ENCODE measurements at regions not wholly inside any gene's neighbourhood (a gene's known extent, or its start where the extent isn't known, plus 50 kb on each side); places are given as distances from the start of the nearest gene placed in this dataset.
A peak's percentile ranks its signal among the peaks of the same experiment; 100 is the strongest.
"Not testable (repeated sequence)": the region's sequence is repeated elsewhere in the genome, so short reads cannot be mapped to it uniquely, and the experiment has no call there.

GRCh38 chr21:6363591-6363990 lies 4157.8 kb upstream of the TPTE start:
- H3K27me3 ChIP-seq; ATAC-seq; H3K9me3 ChIP-seq; H3K36me3 ChIP-seq; H3K4me3 ChIP-seq; DNase-seq; H3K27ac ChIP-seq; intact Hi-C loops (cut with DNase I); H3K4me1 ChIP-seq: not testable (repeated sequence)

DNA sequence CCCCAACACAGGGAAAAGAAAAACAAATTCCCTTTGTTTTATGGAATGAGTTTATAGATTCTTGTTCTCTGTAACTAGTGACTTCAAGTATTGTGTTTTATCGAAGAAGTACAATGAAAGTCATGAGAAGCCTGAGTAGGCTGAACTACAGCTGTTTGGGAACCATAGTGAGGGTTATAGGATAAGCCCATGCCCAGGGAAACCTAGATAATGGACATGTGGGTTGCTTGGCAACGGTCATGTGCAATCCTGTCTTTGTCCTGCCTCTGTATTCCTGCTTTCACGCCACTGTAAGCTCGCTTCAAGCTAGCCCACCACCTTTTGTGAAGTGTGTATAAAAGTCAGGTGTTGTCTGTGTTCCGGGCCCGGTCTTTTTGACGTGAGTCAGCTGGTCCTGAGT lies 4152.6 kb upstream of the TPTE start:
- peak overlapping the region; percentile 61 for H3K27ac ChIP-seq
- DNase-seq; intact Hi-C loops (cut with DNase I); ATAC-seq; H3K36me3 ChIP-seq; H3K4me1 ChIP-seq; H3K27me3 ChIP-seq; H3K9me3 ChIP-seq: not testable (repeated sequence)
- H3K4me3 ChIP-seq = peak overlapping the region; percentile 29

DNA sequence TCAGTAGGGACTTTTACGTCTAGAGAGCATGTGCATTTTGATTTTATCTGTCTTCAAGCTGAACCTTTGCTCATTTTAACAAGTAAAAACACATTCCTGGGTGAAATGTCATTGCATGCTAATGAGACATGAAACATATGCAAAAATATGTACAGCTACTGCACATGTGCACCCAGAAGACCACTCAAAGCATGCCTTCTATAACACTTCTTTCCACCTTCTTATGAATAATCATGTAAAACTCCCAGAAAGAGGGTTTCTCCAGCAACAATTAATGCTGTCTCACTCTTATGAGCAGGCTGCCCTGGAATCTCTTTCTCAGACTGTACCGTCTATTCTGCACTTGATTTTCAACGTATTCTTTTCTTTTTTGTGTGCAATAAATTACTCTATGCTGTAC lies 4148.1 kb upstream of the TPTE start:
- H3K4me3 ChIP-seq; intact Hi-C loops (cut with DNase I); H3K27me3 ChIP-seq; H3K36me3 ChIP-seq; ATAC-seq; H3K4me1 ChIP-seq; DNase-seq; H3K27ac ChIP-seq; H3K9me3 ChIP-seq: not testable (repeated sequence)

DNA sequence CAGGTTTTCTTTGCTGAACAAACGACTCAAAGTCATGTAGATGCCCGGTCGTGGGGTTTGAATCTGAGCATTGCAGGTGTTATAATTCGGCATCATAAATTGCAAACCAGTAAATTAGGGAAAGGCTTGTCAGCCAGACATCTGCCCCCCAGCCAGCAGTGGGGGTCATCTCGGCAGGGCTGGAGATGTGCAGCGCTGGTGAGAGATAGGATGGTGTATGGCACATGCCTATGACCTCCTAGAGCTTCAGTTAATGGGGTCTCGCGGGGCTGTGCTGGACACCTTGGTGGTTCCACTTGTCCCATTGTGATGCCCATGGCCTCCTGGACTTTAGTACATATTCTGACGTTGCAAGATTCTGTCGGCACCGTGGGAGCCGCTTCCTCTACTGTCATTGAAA lies 4147.2 kb upstream of the TPTE start:
- H3K4me1 ChIP-seq; H3K27ac ChIP-seq; H3K27me3 ChIP-seq; H3K9me3 ChIP-seq; intact Hi-C loops (cut with DNase I); ATAC-seq; H3K36me3 ChIP-seq; H3K4me3 ChIP-seq: not testable (repeated sequence)
- DNase-seq = peak; percentile 73
- peak; percentile 21 for TF ChIP-seq CTCF (IDR thresholded peaks at IDR 0.05)

DNA sequence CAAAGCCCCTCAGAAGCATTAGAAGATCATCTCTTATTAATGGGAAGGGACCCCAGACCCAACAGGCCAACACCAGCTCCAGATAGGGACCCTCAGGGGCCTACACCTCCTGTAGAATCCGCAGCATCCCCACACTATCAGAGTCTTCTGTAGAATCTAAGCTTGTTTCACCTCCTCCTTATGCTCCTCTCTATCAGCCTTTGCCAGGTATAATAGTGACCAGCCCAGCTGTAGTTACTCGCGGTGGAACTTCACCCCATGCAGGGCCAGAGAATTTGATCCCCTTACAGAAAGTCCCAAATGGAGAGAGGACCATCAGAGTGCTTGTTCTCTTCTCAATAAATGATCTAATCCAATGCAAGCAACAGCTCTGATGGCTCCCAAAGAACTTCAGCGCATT lies 4146.5 kb upstream of the TPTE start:
- H3K36me3 ChIP-seq; H3K4me1 ChIP-seq; intact Hi-C loops (cut with DNase I); H3K27ac ChIP-seq; H3K4me3 ChIP-seq; H3K27me3 ChIP-seq; ATAC-seq; H3K9me3 ChIP-seq; DNase-seq: not testable (repeated sequence)

DNA sequence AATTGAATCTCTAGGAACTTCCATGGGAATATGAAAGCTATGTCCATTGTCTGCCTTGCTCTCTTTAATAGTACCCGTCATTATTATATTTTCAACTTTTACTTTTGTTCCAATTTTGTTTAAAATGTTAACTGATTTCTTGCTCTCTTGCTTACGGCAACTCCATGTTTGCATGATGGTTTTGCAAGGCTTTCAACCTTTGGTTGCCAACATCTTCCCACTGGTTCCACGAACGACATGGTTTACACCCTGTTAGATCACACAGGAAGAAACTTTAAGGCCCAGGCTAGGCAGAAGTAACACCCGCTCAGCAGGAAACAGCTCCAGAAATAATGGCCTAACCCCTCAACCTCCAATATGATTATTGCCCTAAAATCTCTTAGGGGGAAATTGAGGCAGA lies 4145.6 kb upstream of the TPTE start:
- H3K27ac ChIP-seq; H3K27me3 ChIP-seq; ATAC-seq; DNase-seq; intact Hi-C loops (cut with DNase I); H3K36me3 ChIP-seq; H3K4me3 ChIP-seq; H3K9me3 ChIP-seq; H3K4me1 ChIP-seq: not testable (repeated sequence)

DNA sequence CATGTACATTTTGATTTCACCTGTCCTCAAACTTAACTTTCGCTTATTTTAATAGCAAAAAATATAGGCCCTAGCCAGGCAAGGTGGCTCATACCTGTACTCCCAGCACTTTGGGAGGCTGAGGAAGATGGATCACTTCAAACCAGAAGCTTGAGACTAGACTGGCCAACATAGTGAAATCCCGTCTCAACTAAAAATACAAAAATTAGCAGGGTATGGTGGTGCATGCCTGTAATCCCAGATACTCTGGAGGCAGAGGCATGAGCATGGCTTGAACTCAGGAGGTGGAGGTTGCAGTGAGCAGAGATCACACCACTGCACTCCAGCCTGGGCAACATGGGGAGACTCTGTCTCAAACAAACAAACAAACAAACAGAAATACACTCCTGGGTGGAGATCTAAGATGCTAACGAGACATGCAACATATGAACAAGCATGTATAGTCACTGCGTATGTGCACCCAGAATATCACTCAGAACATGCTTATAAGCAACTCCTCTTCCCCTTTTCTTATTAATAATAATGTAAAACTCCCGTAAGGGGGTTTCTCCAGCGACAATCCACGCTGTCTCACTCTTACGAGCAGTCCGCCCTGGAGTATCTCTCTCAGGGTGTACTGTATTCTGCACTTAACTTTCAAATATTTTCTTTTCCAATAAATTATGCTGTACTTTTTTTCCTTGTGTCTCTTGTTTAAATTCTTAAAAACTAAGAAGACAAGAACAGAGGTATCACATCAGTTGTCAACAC lies 4144.9 kb upstream of the TPTE start:
- DNase-seq; H3K27ac ChIP-seq; intact Hi-C loops (cut with DNase I): not testable (repeated sequence)

More for the DNA sequence above, 4144.9 kb upstream of the TPTE start:
- not testable (repeated sequence) for H3K9me3 ChIP-seq, H3K4me1 ChIP-seq, H3K36me3 ChIP-seq, H3K4me3 ChIP-seq, H3K27me3 ChIP-seq, ATAC-seq

Measured in upper lobe of right lung (tissue), 1 donor.